ENCODE measurements at regions not wholly inside any gene's neighbourhood (a gene's known extent, or its start where the extent isn't known, plus 50 kb on each side); places are given as distances from the start of the nearest gene placed in this dataset.

GRCh38 chr9:38336341-38336740 lies 56.2 kb upstream of the ALDH1B1 start:
- DNase-seq (ENCODE audit: low read depth) = no peak
- no peak overlapping the region for H3K4me3 ChIP-seq (ENCODE audit: low read depth, low read length)
- TF ChIP-seq CTCF (IDR thresholded peaks at IDR 0.05; ENCODE audit: insufficient read depth, low read depth, low read length, missing control alignments) = no peak

- no peak overlapping the region for H3K4me3 ChIP-seq (ENCODE audit: low read depth, low read length)
- TF ChIP-seq CTCF (IDR thresholded peaks at IDR 0.05; ENCODE audit: insufficient read depth, low read depth, low read length, missing control alignments) = no peak
- no peak for DNase-seq (ENCODE audit: low read depth)
These were observed 56.8 kb upstream of the ALDH1B1 start for GRCh38 chr9:38335686-38336085.

DNA sequence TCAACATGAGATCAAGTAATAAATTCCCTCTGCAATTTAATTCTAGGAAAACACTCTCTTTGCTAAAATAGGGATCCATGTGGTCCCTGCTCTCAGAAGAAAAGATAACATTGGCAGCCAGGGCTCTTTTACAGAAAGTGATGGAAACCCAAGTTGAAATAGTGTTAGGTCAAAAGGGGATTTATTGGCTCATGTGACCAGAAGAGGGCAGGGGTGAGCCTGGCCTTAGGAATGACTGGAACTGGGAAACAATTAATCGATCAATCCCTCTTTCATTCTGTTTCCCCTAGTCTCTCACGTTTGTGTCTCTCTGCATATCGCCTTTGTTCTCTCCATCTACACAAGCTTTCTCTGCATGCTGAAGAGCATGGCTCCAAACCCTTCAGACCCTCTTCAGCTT lies 58.3 kb upstream of the ALDH1B1 start:
- TF ChIP-seq CTCF (IDR thresholded peaks at IDR 0.05; ENCODE audit: insufficient read depth, low read depth, low read length, missing control alignments) = peak; percentile 30
- DNase-seq (ENCODE audit: low read depth) = no peak
- H3K4me3 ChIP-seq (ENCODE audit: low read depth, low read length) = no peak overlapping the region

- no peak for TF ChIP-seq CTCF (IDR thresholded peaks at IDR 0.05; ENCODE audit: insufficient read depth, low read depth, low read length, missing control alignments)
- H3K4me3 ChIP-seq (ENCODE audit: low read depth, low read length) = no peak overlapping the region
- DNase-seq (ENCODE audit: low read depth) = no peak
These were observed 59.5 kb upstream of the ALDH1B1 start for GRCh38 chr9:38333047-38333446.

- H3K4me3 ChIP-seq (ENCODE audit: low read depth, low read length) = no peak overlapping the region
- TF ChIP-seq CTCF (IDR thresholded peaks at IDR 0.05; ENCODE audit: insufficient read depth, low read depth, low read length, missing control alignments) = no peak
- no peak for DNase-seq (ENCODE audit: low read depth)
These were observed 59.9 kb upstream of the ALDH1B1 start for GRCh38 chr9:38332625-38333024.

DNA sequence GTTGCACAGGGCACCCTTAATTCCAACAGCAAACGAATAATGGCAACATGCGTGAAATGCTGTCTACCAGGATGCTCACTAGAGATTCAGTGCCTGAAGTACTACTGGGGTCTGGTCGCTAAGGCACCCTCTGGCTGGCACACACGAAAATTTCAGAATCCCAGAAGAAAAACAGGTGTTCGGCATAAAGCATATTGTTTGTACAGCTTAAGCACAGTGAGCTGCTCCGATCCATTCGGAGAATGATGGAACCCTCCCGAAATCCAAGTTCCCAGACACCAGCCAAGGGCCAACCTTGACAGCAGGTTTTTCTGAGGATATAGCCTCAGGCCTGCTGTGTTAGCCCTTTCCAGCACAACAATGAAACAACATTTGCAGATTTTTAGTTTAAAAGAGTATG lies 61.4 kb upstream of the ALDH1B1 start:
- no peak for TF ChIP-seq CTCF (IDR thresholded peaks at IDR 0.05; ENCODE audit: insufficient read depth, low read depth, low read length, missing control alignments)
- H3K4me3 ChIP-seq (ENCODE audit: low read depth, low read length) = no peak overlapping the region
- DNase-seq (ENCODE audit: low read depth) = no peak

DNA sequence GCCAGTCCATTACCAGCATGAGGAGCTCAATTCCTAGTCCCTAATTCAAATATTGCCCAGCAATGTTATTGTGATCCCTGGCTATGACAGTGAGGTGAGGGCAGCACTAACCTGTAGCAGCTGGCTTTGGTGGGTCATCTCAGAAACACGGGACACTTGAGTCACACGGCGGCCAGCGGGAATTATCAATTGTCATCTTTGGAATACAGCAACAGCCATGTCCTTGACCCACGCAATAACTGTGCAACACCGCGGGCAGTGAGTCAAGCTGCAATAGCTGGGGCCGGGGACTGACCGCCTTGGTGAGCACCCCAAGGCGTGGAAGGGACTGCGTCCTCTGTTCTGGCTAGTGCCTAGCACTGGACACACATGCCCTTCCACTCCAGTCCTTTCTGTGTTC lies 62.5 kb upstream of the ALDH1B1 start:
- no peak overlapping the region for H3K4me3 ChIP-seq (ENCODE audit: low read depth, low read length)
- no peak for DNase-seq (ENCODE audit: low read depth)
- TF ChIP-seq CTCF (IDR thresholded peaks at IDR 0.05; ENCODE audit: insufficient read depth, low read depth, low read length, missing control alignments) = no peak
